Kidney glomerular epithelial cell (primary cell): ENCODE measurements at regions not wholly inside any gene's neighbourhood (a gene's known extent, or its start where the extent isn't known, plus 50 kb on each side); places are given as distances from the start of the nearest gene placed in this dataset.
A peak's percentile ranks its signal among the peaks of the same experiment; 100 is the strongest.

Source experiments
- DNase-seq: peaks from one replicate; lab custom pipeline; 2025; lab: John Stamatoyannopoulos, UW

DNA sequence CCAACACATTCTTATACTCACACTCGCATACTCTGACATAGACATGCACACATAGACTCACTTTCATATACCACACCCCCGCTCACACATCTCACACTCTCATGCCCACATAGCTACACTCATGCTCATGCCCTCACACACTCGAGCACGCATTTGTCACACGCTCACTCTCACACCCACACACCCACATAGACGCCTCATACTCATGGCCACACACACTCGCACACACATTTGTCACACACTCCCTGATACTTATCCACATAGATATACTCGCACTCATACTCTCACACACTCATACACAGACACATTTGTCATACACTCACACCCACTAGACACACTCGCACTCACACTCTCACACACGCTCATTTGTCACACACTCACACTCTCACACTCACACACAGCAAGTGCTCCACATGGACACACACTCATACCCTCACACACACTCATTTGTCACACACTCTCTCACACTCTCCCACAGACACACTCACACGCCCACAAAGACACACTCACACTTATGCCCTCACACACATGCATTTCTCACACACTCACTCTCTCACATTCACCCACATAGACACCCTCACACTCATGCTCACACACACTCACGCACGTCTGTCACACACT lies 50.9 kb downstream of the TNP1 start:
- no peak for DNase-seq

DNA sequence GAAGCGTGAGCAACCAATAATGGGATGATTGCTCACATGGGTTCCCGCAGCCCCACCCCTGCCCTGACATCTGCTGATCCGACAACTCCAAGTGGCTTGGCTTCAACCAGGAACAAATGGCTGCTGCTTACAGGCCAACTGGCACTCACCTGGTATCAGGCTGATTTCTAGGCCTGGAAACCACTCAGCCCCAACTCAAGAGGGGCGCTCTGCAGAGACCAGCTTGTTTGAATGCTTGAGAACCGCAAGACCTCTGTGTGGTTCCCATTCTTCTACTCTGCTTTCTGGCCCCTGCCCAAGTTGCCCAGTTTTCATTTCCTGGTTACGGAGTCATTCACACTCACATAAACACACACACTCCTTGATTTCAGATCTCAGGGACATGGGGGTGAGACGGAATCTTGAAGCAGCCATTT lies 52.0 kb downstream of the TNP1 start:
- peak; percentile 21 for DNase-seq

DNA sequence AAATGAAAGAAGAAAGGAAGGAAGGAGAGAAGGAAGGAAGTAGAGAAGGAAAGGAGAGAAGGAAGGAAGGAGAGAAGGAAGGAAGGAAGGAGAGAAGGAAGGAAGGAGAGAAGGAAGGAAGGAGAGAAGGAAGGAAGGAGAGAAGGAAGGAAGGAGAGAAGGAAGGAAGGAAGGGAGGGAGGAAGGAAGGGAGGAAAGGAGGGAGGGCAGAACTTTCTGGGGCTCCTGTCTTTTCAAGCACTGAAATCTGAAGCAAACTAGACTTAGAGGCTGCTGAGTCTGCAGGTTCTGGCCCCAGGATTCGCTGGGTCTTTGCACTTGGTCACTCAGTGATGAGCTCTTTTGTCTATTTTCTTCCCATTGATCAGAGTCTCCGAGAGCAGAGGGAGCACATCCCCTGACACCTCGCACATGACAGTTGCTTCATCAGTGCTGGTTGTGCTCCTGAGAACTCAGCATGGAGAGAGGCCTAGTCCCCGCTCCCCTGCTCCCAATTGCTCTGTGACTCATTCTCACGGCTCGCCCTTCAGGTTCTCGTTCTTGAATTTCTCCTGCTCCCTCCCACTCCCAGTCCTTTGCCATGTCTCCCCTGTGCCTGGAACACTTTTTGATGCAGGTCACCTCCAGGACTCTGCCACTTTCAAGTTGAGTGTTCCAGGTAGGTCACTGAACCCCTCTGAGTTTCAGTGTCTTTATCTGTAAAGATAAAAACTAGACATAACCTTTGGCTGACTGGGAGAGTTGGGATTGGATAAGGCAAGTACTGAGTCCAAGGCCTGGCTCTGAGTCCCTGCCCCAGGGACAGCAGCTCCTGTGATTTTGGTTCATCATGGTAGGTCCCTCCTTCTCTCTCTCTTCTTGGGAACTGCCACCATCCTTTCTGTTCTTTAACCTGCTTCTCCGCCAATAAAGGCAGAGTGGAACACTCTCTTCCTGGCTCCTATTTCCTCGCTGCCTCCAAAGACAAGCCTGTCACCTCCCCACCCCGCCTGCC lies 55.2 kb downstream of the TNP1 start:
- no peak for DNase-seq

DNA sequence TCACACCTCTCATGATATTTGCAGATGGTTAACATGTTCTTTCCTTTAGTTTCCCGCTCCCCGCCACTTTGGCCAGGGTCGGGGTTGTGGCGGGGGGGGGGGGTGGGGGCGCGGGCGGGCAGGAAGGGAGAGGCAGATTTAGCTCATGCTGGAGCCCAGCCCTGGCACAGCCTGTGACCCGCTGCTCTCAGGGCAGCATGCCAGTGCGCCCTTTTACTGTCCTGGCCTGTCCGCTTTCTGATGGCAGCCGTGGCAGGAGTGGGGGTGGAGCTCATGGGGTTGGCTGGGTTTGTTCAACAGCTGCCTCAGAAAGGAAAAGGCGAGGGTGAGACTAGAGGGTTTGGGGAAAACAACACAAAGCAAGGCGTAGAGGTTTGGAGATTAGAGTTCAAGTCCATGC lies 56.1 kb downstream of the TNP1 start:
- DNase-seq = no peak

DNA sequence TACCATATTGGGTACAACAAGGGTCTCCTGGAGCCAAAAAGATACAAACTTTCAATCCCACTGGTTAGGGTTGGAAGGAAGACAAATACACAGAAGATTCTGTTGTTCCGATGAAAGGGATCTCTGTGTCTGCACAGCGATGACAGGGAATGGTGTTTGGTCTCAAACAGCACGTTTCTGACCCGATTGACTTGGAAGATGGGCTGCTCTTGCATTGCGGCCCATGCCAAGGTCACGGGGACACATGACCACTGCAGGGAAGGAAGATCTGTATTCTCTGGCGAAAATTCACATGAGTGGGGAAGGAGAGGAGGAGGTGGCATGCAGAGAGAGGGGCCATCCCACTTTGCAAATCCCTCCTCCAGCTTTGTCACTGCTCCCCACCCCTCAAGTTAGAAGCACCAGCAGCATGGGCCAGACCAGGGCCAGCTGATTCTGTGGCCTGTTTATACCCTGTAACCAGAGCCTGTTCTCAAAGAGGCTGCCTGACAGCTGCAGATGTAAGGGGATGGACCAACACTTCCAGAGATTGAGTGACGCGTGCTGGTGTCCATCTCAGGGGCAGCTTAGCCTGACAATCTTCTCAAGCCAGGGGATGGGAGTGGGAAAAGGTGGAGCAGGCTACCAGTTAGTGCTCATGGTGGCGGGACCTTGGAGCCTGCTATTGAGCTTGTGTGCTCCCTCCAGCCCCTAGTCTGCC lies 57.2 kb downstream of the TNP1 start:
- DNase-seq = no peak

DNA sequence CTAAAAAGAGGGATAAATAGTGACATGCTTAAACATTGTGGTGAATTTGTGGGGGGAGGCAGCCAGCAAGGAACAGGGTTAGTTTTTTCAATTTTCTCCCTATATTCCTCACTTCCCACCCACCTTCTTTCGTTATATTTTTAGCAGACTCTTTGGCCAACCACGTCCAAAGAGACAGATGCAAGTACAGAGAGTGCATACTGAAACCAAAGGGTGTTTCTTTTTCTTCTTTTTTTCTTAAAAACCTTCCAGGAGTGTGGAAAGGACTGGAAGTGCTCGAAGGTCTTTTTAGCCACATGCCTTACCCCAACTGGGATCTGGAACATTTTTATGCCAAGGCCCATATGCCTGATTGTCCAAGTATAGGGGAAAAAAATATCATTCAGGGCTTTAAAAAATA lies 59.0 kb downstream of the TNP1 start:
- DNase-seq = no peak

DNA sequence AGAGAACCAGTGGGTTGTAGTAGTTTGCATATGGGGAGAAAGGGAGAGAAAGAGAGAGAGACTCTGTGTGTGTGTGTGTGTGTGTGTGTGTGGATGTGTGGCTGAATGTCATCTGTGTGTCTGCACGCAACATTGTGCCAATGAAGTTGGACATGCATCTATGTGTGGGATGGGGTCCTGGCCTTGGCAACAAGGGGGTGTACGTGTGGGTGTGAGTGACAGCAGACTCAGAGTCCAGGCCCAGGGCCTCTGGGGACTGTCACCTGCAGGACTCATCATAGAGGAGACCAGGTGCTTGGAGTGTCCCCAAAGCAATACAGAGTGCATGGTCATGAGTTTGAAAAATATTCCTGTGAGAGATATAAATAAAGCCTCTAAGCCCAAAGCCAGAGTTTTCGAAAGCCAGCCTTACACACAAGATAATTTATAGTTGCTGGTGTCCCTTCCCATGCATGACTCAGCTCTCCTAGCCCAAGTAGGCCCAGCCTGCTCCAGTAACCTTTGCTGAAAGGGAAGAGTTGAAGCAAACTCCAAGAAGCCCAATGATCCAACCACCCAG lies 59.9 kb downstream of the TNP1 start:
- peak; percentile 14 for DNase-seq

DNA sequence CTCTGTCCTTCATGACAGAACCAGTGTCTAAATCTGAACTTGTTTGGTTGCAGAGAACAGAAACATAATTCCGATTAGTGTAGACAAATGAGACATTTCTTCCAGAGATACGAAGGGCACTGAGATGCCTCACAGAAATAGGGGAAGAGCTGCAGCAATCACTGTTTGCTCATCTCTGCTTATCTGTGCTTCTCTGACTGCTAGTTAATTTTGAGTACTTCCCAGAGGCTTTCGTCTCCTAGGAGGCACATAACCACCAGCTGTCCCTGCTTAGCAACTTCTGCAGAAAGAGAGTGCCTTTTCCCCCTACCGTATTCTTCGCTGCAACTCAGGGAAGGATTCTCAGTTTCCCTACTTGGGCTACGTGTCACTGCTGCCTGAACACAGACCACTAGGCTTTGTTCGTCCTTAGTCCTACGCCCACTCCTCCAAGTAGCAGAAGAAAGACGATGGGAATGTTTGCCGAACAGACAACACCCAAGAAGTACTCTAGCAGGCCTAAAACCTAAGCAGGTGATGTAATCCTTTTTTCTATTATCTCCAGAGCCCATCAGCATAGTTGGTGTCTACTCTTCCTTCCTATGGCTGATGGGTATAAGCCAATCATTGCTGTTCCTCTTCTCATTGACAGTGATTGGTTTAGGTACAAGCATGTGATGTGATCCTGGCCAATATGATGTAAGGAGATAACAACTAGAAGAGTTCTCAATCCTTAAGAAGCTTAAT lies 63.6 kb downstream of the TNP1 start:
- DNase-seq = no peak

DNA sequence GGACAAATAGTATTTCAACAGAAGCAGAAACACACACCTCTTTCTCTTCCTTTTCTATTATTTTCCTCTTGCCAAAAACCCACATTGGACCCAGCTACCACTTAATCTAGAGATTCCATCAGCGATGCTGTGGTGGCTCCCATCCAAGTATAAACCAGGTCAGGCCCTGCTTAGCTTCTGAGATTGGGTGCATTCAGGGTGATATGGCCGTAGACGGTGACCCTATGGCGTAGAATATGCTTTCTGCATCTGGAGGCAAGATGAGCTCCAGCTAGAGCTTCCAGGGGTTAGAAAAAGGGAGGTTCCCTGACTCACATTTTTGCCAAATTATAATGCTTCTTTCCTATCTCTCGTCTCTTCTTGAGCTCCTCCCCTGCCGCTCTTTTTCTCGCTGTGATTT lies 66.5 kb downstream of the TNP1 start:
- no peak for DNase-seq

DNA sequence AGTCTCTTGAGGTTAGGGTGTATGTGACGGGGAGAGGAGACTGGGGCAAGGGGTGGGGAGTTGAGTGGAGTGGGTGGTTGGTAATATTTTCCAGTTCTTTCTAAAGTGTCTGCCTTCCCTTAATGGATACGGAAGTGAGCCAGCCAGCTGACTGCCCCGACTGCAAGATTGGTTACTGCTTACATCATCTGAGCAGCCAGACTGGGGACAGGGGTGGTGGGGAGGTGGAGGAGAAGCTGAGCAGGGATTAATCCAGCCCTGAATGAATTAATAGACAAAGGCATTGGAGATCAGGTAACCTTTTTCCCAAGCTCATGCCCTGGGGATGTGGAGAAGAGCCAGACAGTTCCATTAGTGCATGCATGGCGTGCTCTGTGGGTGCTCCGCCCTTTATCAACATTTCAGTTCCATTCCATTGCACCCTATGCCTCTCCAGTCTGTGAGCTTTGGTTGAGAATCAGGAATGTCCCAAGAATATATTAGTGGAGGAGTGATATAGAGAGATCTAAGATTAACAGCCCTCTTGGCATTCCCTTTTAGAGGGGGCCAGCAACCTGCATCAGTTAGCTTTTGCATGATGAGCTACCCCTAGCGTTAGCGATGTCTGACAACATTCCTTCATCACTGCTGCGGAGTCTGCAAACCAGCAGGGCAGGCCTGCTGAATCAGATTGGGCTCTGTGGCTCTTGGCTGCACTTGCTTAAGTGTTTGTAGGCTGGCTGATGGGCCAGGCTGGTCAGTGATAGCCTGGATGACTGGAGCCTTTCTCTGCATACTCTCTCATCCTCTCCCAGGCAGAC lies 67.4 kb downstream of the TNP1 start:
- peak; percentile 91 for DNase-seq

DNA sequence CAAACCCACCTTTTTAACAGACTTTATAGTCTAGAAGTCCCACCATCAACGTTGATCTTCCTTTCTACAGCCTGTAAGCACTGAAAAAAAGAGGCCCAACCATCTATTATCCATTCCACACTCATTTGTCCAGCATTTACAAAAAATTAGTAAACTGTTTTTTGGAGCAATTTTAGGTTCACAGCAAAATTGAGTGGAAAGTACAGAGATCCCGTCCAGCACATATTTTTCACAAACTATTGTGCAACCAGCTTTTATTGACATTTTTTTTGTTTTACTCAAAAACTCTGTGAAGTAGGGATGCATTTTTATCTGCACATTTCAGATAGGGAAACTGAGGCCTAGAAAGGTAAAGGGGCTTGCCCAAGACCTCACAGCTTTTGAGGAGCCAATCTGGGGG lies 68.6 kb downstream of the TNP1 start:
- no peak for DNase-seq

DNA sequence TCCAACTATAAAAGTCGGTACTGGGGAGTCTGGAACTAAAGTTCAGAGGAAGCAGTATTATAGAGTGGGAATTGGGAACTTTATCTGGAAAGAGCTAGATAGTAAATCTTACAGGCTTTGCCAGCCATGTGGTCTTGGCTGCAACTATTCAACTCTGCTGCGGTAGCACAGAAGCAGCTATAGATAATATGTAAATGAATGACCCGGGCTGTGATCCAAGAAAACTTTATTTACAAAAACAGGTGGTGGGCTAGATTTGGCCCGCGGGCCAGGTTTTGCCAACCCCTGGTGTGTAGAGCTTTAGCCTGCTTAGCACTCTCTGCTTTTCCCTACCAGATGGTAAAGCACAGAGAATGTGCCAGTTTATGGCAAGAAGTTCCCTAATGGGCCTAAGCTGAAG lies 70.8 kb downstream of the TNP1 start:
- DNase-seq = no peak

DNA sequence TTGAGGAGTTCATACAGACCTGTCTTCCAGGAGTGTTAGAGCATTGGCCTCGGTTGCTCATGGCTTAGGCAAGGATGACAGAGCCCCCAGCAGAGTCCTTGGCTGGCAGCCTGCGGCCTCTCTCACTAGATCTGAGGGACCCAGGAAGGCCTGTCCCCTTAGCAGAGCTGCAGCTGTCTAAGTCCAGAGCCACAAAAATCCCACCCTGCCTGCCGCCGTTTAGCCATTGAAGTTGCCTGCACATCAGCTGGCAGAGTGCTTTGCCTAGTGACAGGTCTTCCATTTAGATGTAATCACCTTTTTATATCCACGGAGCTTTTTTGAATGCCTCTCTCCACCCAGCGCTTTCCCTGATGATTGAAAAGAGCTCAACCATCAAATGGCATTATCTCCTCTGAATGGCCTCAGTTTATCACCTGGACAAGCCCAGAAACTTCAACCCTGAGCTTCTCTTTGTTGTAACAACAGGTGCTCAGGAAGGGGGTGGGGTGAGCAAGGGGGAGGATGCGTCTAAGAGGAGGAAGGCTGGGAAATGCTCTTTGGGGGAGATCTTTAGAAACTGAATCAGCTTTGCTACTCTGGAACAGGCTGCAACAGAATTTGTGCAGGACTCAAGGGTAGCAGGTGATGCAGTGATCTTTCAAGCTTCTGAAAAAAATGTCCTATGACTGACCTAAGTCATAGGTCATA lies 71.9 kb downstream of the TNP1 start:
- no peak for DNase-seq

DNA sequence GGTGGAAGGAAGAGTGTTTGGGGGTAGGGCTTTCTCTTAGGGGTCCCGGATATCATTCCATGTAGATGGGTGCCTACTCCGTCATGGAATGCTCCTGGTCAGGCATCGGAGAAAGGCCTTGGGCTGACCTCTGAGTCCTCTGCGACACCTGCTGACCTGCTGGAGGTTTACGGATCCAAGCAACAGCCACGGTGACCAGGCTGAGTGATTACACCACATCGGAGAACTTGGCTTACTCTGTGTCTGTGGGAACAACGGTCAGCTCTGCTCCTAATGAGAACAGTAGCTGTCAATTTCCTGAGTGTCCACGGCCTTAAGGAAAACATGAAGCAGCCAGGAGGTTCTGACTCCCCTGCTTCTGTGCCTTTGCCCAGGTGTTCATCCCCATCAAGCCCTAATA lies 73.2 kb downstream of the TNP1 start:
- no peak for DNase-seq

DNA sequence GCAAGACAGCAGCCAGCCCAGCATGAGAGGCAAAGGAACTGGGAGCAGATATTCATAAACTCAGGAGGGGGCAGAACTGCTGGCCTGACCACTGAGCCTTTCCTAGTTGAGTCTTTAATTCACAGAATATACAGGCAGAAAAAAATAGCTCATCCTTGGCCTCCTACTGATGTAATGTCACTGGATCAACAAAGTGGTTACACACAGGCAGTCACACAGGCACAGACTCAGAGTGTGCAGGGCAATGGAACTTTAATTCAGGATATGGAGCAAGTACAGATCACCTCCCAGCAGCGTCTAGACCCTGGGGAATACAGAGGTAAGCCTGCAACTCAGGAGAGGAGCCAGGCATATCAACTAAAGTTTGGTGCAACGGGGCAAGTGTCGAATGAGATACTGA lies 75.4 kb downstream of the TNP1 start:
- no peak for DNase-seq

DNA sequence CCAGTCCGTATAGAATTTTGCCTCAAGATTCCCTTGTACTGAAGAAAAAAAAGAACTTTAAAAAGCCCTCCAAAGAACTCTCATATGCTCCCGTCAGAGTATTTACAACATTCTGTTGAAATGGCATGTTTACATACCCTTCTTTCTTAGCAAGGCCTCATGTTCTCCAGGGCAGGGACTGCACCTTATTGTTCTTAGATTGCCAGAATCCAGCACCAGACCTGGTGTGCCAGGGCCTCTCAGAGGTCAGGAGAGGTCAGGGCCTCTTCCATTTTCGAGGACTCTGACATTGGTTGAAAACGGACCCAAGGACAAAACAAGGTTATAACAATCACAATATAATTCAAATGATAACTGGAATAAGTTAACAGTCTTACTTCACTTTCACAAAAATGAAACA lies 78.2 kb downstream of the TNP1 start:
- DNase-seq = no peak

DNA sequence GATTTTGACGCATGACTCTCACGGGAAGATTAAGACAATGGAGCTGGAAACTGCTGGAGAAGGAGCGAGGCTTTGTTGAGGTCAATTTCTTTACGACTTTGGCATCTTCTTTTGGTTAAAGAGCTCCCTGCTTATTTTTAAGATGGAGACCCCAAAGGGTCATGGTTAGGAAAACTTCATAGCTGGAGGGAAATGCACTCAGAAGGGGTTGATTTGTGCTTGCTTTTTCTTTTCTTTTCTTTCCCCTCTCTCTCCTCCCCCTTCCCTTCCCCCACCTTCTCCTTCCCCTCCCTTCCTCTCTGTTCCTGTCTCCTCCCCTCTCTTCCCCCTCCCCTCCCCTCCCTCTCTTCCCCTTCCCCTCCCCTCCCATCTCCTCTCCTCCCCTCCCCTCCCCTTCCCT lies 79.0 kb downstream of the TNP1 start:
- DNase-seq = no peak

DNA sequence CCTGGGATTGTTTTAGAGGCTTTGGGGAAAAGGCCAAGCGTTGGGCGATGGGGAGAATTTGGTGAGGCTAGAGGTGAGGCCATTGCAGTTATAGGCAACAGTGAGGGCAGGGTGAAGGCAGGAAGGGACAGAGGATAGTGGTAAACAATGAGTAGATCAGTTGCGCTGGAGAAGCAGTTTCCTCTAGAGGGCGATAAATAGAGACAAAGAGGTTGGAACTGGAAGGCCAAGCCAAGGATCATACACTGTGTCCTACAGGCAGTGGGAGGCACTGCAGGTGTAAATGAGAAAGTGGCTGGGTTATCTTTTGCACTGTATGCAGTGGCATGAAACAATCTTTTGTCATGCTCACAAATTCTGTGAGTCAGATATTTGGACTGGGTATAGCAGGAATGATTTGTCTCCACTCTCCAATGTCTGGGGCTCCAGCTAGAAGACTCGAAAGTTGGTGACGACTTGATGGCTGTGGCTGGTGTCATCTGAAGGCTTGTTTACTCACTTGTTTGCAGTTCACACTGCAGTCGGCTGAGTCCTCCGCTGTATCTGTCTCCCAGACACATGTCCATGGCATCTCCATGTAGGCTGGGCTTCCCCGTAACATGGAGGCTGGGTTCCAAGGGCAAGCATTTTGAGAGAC lies 82.1 kb downstream of the TNP1 start:
- DNase-seq = peak; percentile 68

DNA sequence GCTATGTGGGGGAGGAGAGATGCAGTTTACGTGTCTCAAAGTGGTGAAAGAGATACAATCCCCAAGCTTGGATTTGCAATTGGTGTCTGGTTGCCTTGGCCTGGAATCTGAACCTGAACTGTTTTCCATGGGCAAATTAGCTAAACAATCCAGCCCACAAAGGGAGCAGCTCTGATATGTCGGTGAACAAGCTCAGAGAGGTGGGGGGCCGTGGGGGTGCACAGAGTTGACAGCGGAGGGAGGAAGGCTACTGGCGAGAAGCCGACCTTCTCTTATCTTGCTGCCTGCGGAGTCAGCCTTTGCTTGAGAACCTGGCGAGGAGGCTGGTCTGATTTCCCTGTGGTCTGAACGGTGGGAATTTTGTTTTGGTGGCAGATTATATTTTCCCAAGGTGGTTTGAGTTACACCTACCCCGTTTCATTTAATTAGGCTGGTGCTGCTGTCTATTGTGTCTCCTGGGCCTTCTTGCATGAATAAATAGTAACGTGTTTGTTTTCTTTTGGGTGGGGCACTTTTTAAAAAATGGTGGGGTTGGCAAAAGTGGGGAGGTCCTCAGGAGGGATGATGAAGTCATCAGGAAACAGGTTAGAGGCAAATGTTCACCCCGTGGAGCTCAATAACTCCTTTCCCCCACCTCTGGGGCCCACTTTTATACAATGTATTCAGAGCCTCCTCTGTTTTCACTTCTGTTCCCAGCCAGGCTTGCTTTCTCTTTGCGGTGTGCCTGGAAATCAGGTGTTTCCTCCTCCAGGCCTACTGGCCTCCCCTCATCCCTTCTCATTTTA lies 80.9 kb upstream of the IGFBP5 start:
- no peak for DNase-seq
